ENCODE measurements at regions not wholly inside any gene's neighbourhood (a gene's known extent, or its start where the extent isn't known, plus 50 kb on each side); places are given as distances from the start of the nearest gene placed in this dataset.

GRCh38 chr15:101549647-101550046 lies 60.1 kb upstream of the PCSK6 start:
- no peak for TF ChIP-seq CTCF (IDR thresholded peaks at IDR 0.05; ENCODE audit: low read depth, low read length)
- Histone ChIP-seq H3K4me3 (ENCODE audit: low read depth, low read length) (no peak overlapping the region), H3K9me3 (ENCODE audit: severe bottlenecking) (no peaks in the 10 kb centered on the region), H3K27me3 (ENCODE audit: insufficient read depth, low read depth, severe bottlenecking) (no peaks in the 10 kb centered on the region), H3K27ac (no peak overlapping the region), H3K36me3 (no peaks in the 10 kb centered on the region)
- no peak for DNase-seq

GRCh38 chr15:101547737-101548136 lies 58.2 kb upstream of the PCSK6 start:
- DNase-seq, result no peak
- TF ChIP-seq CTCF (IDR thresholded peaks at IDR 0.05; ENCODE audit: low read depth, low read length), result no peak
- no peak overlapping the region for H3K4me3 ChIP-seq (ENCODE audit: low read depth, low read length)
- H3K27ac ChIP-seq, result no peak overlapping the region
- H3K27me3 ChIP-seq (ENCODE audit: insufficient read depth, low read depth, severe bottlenecking), result no peaks in the 10 kb centered on the region
- H3K36me3 ChIP-seq, result no peaks in the 10 kb centered on the region
- no peaks in the 10 kb centered on the region for H3K9me3 ChIP-seq (ENCODE audit: severe bottlenecking)

GRCh38 chr15:101545548-101546505 lies 56.3 kb upstream of the PCSK6 start:
- Histone ChIP-seq H3K27ac (no peak overlapping the region), H3K9me3 (ENCODE audit: severe bottlenecking) (no peaks in the 10 kb centered on the region), H3K27me3 (ENCODE audit: insufficient read depth, low read depth, severe bottlenecking) (no peaks in the 10 kb centered on the region), H3K36me3 (no peaks in the 10 kb centered on the region), H3K4me3 (ENCODE audit: low read depth, low read length) (no peak overlapping the region)
- DNase-seq, result no peak
- TF ChIP-seq CTCF (IDR thresholded peaks at IDR 0.05; ENCODE audit: low read depth, low read length), result no peak

- TF ChIP-seq CTCF (IDR thresholded peaks at IDR 0.05; ENCODE audit: low read depth, low read length), result no peak
- Histone ChIP-seq H3K27me3 (ENCODE audit: insufficient read depth, low read depth, severe bottlenecking) (no peaks in the 10 kb centered on the region), H3K36me3 (no peaks in the 10 kb centered on the region), H3K27ac (no peak overlapping the region), H3K4me3 (ENCODE audit: low read depth, low read length) (no peak overlapping the region), H3K9me3 (ENCODE audit: severe bottlenecking) (no peaks in the 10 kb centered on the region)
- DNase-seq, result no peak
Observed at GRCh38 chr15:101544613-101544945, 55.1 kb upstream of the PCSK6 start.

- Histone ChIP-seq H3K27ac (no peak overlapping the region), H3K9me3 (ENCODE audit: severe bottlenecking) (no peaks in the 10 kb centered on the region), H3K36me3 (no peaks in the 10 kb centered on the region), H3K27me3 (ENCODE audit: insufficient read depth, low read depth, severe bottlenecking) (no peaks in the 10 kb centered on the region), H3K4me3 (ENCODE audit: low read depth, low read length) (no peak overlapping the region)
- TF ChIP-seq CTCF (IDR thresholded peaks at IDR 0.05; ENCODE audit: low read depth, low read length), result no peak
- DNase-seq, result no peak
Observed at GRCh38 chr15:101543926-101544612, 54.6 kb upstream of the PCSK6 start.
